Transverse colon (tissue), 3 donors: ENCODE measurements at regions not wholly inside any gene's neighbourhood (a gene's known extent, or its start where the extent isn't known, plus 50 kb on each side); places are given as distances from the start of the nearest gene placed in this dataset.

Source experiments
- CTCF ChIP-seq, 5 experiments: fragments of 200-600 bp in 3 of 5; fragments of 450-650 bp in 2 of 5; sonication (generic) in 3 of 5; IDR thresholded peaks; 1 replicate in 2 of 5; 2 replicates in 3 of 5; pipeline ENCODE4 v1.5.1; 2016 to 2017; ENCODE audit warnings: antibody characterized with exemption in 5 of 5, inconsistent platforms in 3 of 5, mild to moderate bottlenecking in 2 of 5, moderate library complexity in 1 of 5
- EP300 ChIP-seq: sonication (generic); formaldehyde crosslinking; IDR thresholded peaks from one replicate; pipeline ENCODE4 v1.6.1; 2017; ENCODE audit warnings: antibody characterized with exemption, low read depth

DNA sequence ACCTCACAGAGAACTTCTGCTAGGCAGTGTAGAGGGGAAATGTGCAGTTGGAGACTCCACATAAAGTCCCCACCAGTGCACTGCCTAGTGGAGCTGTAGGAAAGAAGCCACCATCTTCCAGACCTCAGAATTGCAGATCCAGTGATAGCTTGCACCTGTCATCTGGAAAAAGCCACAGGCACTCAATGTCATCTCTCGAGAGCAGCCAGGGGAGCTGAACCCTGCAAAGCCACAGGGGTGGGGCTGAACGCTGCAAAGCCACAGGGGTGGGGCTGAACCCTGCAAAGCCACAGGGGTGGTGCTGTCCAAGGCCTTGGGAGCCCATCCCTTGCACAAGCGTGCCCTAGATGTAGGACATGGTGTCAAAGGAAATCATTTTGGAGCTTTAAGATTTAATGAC, 1226.3 kb downstream of the PCDH7 start:
- no peak for TF ChIP-seq CTCF (IDR thresholded peaks at IDR 0.05)
- TF ChIP-seq EP300: no peak
